DOHH2 (cell line): ENCODE measurements at regions not wholly inside any gene's neighbourhood (a gene's known extent, or its start where the extent isn't known, plus 50 kb on each side); places are given as distances from the start of the nearest gene placed in this dataset.

ENCODE experiments used
- H3F3A ChIP-seq: fragments of 200-600 bp; sonication (generic), shearing (Covaris generic); 2 replicates; pipeline ENCODE4 v1.6.0; 2016; ENCODE audit warnings: antibody characterized with exemption, mild to moderate bottlenecking; ENCODE audit not compliant: control insufficient read depth, insufficient read depth
- H3K27ac ChIP-seq: fragments of 200-600 bp; sonication (generic); 2 replicates; pipeline ENCODE4 v1.5.1; 2014; ENCODE audit warnings: low read depth, mild to moderate bottlenecking, low read length, moderate library complexity
- H3K27me3 ChIP-seq: fragments of 200-600 bp; sonication (generic); 2 replicates; pipeline ENCODE4 v1.6.1; 2014; ENCODE audit warnings: mild to moderate bottlenecking, low read length, mixed read lengths; ENCODE audit not compliant: control insufficient read depth
- H3K36me3 ChIP-seq: fragments of 200-600 bp; sonication (generic); 2 replicates; pipeline ENCODE4 v1.6.1; 2014; ENCODE audit warnings: mild to moderate bottlenecking, low read length, moderate library complexity, mixed read lengths; ENCODE audit not compliant: control insufficient read depth
- H3K4me1 ChIP-seq: fragments of 200-600 bp; sonication (generic); 2 replicates; pipeline ENCODE4 v1.6.1; 2014; ENCODE audit warnings: mild to moderate bottlenecking, low read length, mixed read lengths; ENCODE audit not compliant: control insufficient read depth
- H3K4me2 ChIP-seq: fragments of 200-600 bp; sonication (generic); 2 replicates; pipeline ENCODE4 v1.6.0; 2014; ENCODE audit warnings: mild to moderate bottlenecking, low read length, moderate library complexity
- H3K4me3 ChIP-seq: fragments of 200-600 bp; sonication (generic); 2 replicates; pipeline ENCODE4 v1.5.1; 2014; ENCODE audit warnings: mild to moderate bottlenecking, low read length, mixed read lengths
- H3K79me2 ChIP-seq: fragments of 200-600 bp; sonication (generic); 2 replicates; pipeline ENCODE4 v1.6.1; 2014; ENCODE audit warnings: mild to moderate bottlenecking, low read length, mixed read lengths; ENCODE audit not compliant: control insufficient read depth
- H3K9me2 ChIP-seq: fragments of 200-600 bp; sonication (generic); replicated peaks from 2 replicates; pipeline ENCODE4 v1.6.1; 2014; ENCODE audit warnings: mild to moderate bottlenecking, low read length, mixed read lengths; ENCODE audit not compliant: control insufficient read depth
- H3K9me3 ChIP-seq: fragments of 200-600 bp; sonication (generic); 2 replicates; pipeline ENCODE4 v1.6.1; 2014; ENCODE audit warnings: antibody characterized with exemption, low read length, mixed read lengths; ENCODE audit not compliant: control insufficient read depth, insufficient read depth
- H4K20me1 ChIP-seq: fragments of 200-600 bp; sonication (generic); 2 replicates; pipeline ENCODE4 v1.6.0; 2014; ENCODE audit warnings: low read depth, mild to moderate bottlenecking, antibody characterized with exemption, low read length, moderate library complexity; ENCODE audit not compliant: control insufficient read depth, insufficient read depth
- EZH2phosphoT487 ChIP-seq: fragments of 200-600 bp; sonication (generic); IDR thresholded peaks from 2 replicates; pipeline ENCODE4 v1.6.1; 2017; ENCODE audit warnings: borderline replicate concordance, mild to moderate bottlenecking, antibody characterized with exemption, low read length, moderate library complexity, mixed read lengths
- TF ChIP-seq, protein P1 (sequence below): fragments of 200-600 bp; sonication (generic); IDR thresholded peaks from one replicate; pipeline ENCODE4 v1.5.1; 2014; ENCODE audit warnings: antibody characterized with exemption, mild to moderate bottlenecking, low read depth, low read length; ENCODE audit not compliant: poor library complexity, severe bottlenecking

DNA sequence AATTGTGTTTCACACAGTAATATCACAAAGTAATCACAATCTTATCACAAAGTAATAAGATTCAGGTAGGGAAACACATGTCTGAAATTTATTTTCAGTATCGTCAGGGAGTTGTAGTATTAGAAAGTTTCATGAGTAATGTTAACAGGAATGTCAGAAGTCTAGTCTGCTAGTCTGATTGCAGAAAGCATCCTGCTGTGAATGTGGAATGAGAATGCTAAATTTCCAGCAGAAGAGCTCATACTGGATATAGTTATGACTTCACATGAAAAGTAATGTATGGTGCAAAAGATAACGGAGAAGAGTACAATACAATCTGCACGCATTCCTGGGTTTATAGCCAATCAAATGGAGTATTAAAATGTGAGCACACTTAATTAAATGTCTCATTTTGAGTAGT lies 494.7 kb upstream of the SETBP1 start:
- Histone ChIP-seq H3K79me2 (no peaks in the 10 kb centered on the region), H3K4me2 (no peak overlapping the region), H3K9me3 (no peaks in the 10 kb centered on the region), H4K20me1 (no peaks in the 10 kb centered on the region), H3K4me3 (no peak overlapping the region), H3K27me3 (no peaks in the 10 kb centered on the region), H3K27ac (no peak overlapping the region), H3K4me1 (no peaks in the 10 kb centered on the region), H3K36me3 (no peaks in the 10 kb centered on the region), H3F3A (no peaks in the 10 kb centered on the region), H3K9me2 (no peaks in the 10 kb centered on the region)
- TF ChIP-seq, protein P1, sequence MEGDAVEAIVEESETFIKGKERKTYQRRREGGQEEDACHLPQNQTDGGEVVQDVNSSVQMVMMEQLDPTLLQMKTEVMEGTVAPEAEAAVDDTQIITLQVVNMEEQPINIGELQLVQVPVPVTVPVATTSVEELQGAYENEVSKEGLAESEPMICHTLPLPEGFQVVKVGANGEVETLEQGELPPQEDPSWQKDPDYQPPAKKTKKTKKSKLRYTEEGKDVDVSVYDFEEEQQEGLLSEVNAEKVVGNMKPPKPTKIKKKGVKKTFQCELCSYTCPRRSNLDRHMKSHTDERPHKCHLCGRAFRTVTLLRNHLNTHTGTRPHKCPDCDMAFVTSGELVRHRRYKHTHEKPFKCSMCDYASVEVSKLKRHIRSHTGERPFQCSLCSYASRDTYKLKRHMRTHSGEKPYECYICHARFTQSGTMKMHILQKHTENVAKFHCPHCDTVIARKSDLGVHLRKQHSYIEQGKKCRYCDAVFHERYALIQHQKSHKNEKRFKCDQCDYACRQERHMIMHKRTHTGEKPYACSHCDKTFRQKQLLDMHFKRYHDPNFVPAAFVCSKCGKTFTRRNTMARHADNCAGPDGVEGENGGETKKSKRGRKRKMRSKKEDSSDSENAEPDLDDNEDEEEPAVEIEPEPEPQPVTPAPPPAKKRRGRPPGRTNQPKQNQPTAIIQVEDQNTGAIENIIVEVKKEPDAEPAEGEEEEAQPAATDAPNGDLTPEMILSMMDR = no peak
- no peak for TF ChIP-seq EZH2phosphoT487

DNA sequence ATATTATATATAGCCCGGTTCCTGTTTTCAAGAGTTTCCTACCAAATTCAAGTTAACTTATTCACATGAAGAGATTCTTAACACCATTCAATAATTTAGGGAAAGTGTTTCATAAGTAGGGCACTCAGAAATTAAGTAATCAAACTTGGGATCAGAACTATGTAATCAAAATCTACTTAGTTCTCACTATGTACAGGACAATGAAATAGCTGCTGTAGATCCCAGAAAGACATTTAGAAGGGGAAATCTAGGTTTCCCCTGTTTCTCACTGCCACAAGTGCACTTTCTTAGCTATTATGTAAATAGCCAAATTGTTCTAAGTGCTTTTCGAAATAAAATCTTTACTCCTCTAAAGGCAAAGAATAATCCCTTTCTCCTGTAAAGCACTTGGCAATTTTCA lies 493.6 kb upstream of the SETBP1 start:
- H3K9me2 ChIP-seq = no peaks in the 10 kb centered on the region
- H3K79me2 ChIP-seq = no peaks in the 10 kb centered on the region
- H3K27ac ChIP-seq = no peak overlapping the region

DNA sequence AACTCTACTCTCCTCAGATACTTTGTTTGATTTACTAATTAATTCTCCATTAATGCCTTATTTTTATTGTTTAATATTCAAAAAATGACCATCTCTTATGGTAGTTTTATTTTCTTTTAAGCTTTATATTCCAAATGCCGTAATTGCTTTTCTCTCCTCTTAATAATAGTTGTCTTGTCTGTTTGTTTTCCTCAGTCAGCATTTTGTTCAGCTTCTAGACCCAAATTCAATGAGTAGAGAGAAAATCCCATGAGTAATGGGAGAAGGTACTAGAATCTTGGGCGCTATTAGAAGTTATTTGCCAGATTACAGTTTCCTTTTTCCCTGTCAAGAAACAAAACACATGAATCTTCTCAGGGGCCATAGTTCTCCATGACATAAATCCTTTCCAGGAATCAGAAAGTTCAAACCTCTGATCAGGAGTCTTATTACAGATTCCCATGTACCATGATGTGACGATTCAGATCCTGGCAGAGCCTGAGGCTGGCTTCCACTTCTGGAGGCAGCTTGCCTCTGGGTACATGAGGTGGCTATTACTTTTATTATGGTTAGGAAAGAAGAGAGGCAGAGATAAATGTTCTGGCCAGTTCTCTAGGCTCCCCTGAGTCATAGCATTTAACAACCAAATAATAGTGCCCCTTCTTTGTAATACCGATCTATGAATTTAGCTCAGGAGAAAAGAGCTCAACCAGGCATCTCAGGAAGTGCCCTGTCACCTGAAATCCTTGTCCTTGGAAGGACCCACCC lies 485.1 kb upstream of the SETBP1 start:
- Histone ChIP-seq H3K9me3 (no peaks in the 10 kb centered on the region), H4K20me1 (no peaks in the 10 kb centered on the region), H3K4me3 (no peak overlapping the region), H3K4me2 (no peak overlapping the region), H3K4me1 (no peaks in the 10 kb centered on the region), H3F3A (no peaks in the 10 kb centered on the region), H3K27me3 (no peaks in the 10 kb centered on the region), H3K27ac (no peak overlapping the region), H3K79me2 (no peaks in the 10 kb centered on the region), H3K36me3 (no peaks in the 10 kb centered on the region), H3K9me2 (no peaks in the 10 kb centered on the region)
- TF ChIP-seq EZH2phosphoT487 = no peak
- TF ChIP-seq, protein P1 = no peak

More for the DNA sequence above, 493.6 kb upstream of the SETBP1 start:
- Histone ChIP-seq H3K9me3 (no peaks in the 10 kb centered on the region), H3K4me1 (no peaks in the 10 kb centered on the region), H3K27me3 (no peaks in the 10 kb centered on the region), H4K20me1 (no peaks in the 10 kb centered on the region), H3K4me2 (no peak overlapping the region), H3K4me3 (no peak overlapping the region), H3F3A (no peaks in the 10 kb centered on the region), H3K36me3 (no peaks in the 10 kb centered on the region)
- no peak for TF ChIP-seq EZH2phosphoT487
- TF ChIP-seq, protein P1 = no peak
